ENCODE measurements at regions not wholly inside any gene's neighbourhood (a gene's known extent, or its start where the extent isn't known, plus 50 kb on each side); places are given as distances from the start of the nearest gene placed in this dataset.

- Histone ChIP-seq H3K4me1 (no peaks in the 10 kb centered on the region), H3K4me3 (no peak overlapping the region), H3K27ac (no peak overlapping the region), H3K36me3 (no peaks in the 10 kb centered on the region), H3K9me3 (no peaks in the 10 kb centered on the region), H3K27me3 (no peaks in the 10 kb centered on the region)
- DNase-seq (ENCODE audit: extremely low spot score in 2 of 2): no peak
- intact Hi-C loops (cut with DNase I): no loop called here
- TF ChIP-seq CTCF (IDR thresholded peaks at IDR 0.05): no peak
- no peak for TF ChIP-seq POLR2A (IDR thresholded peaks at IDR 0.05)
- no peak for TF ChIP-seq POLR2AphosphoS5 (IDR thresholded peaks at IDR 0.05; ENCODE audit: insufficient read depth in 1 of 2, low read depth in 1 of 2)
Observed at GRCh38 chr3:191557322-191557721, 96.4 kb downstream of the PYDC2 start.

- DNase-seq (ENCODE audit: extremely low spot score in 2 of 2): no peak
- intact Hi-C loops (cut with DNase I): no loop called here
- Histone ChIP-seq H3K4me3 (no peak overlapping the region), H3K36me3 (no peaks in the 10 kb centered on the region), H3K27ac (no peak overlapping the region), H3K4me1 (no peaks in the 10 kb centered on the region), H3K27me3 (no peaks in the 10 kb centered on the region), H3K9me3 (no peaks in the 10 kb centered on the region)
- TF ChIP-seq POLR2AphosphoS5 (IDR thresholded peaks at IDR 0.05; ENCODE audit: insufficient read depth in 1 of 2, low read depth in 1 of 2) (no peak), POLR2A (IDR thresholded peaks at IDR 0.05) (no peak), CTCF (IDR thresholded peaks at IDR 0.05) (no peak)
Observed at GRCh38 chr3:191563722-191564121, 102.8 kb downstream of the PYDC2 start.

- intact Hi-C loops (cut with DNase I): no loop called here
- Histone ChIP-seq H3K36me3 (no peaks in the 10 kb centered on the region), H3K4me3 (no peak overlapping the region), H3K9me3 (no peaks in the 10 kb centered on the region), H3K27ac (no peak overlapping the region), H3K27me3 (no peaks in the 10 kb centered on the region), H3K4me1 (no peaks in the 10 kb centered on the region)
- TF ChIP-seq CTCF (IDR thresholded peaks at IDR 0.05): no peak
- TF ChIP-seq POLR2A (IDR thresholded peaks at IDR 0.05): no peak
- no peak for TF ChIP-seq POLR2AphosphoS5 (IDR thresholded peaks at IDR 0.05; ENCODE audit: insufficient read depth in 1 of 2, low read depth in 1 of 2)
- DNase-seq (ENCODE audit: extremely low spot score in 2 of 2): no peak
Observed at GRCh38 chr3:191566469-191566868, 105.5 kb downstream of the PYDC2 start.

GRCh38 chr3:191568206-191568605 lies 107.2 kb downstream of the PYDC2 start:
- no peak overlapping the region for H3K4me3 ChIP-seq
- H3K27ac ChIP-seq: no peak overlapping the region
- no peak for DNase-seq (ENCODE audit: extremely low spot score in 2 of 2)
- no peaks in the 10 kb centered on the region for H3K9me3 ChIP-seq
- no peak for TF ChIP-seq POLR2AphosphoS5 (IDR thresholded peaks at IDR 0.05; ENCODE audit: insufficient read depth in 1 of 2, low read depth in 1 of 2)
- TF ChIP-seq CTCF (IDR thresholded peaks at IDR 0.05): no peak
- TF ChIP-seq POLR2A (IDR thresholded peaks at IDR 0.05): no peak
- no peaks in the 10 kb centered on the region for H3K36me3 ChIP-seq
- no peaks in the 10 kb centered on the region for H3K4me1 ChIP-seq
- no peaks in the 10 kb centered on the region for H3K27me3 ChIP-seq
- intact Hi-C loops (cut with DNase I): no loop called here

GRCh38 chr3:191592105-191592504 lies 131.1 kb downstream of the PYDC2 start:
- intact Hi-C loops (cut with DNase I): no loop called here
- H3K4me3 ChIP-seq: no peak overlapping the region
- DNase-seq (ENCODE audit: extremely low spot score in 2 of 2): no peak
- no peak for TF ChIP-seq CTCF (IDR thresholded peaks at IDR 0.05)
- no peak for TF ChIP-seq POLR2A (IDR thresholded peaks at IDR 0.05)
- TF ChIP-seq POLR2AphosphoS5 (IDR thresholded peaks at IDR 0.05; ENCODE audit: insufficient read depth in 1 of 2, low read depth in 1 of 2): no peak
- H3K27ac ChIP-seq: no peak overlapping the region
- H3K36me3 ChIP-seq: no peaks in the 10 kb centered on the region
- no peaks in the 10 kb centered on the region for H3K27me3 ChIP-seq
- H3K9me3 ChIP-seq: no peaks in the 10 kb centered on the region
- no peaks in the 10 kb centered on the region for H3K4me1 ChIP-seq

Measured in vagina (tissue), 2 donors.